Choroid plexus epithelial cell (primary cell): ENCODE measurements at regions not wholly inside any gene's neighbourhood (a gene's known extent, or its start where the extent isn't known, plus 50 kb on each side); places are given as distances from the start of the nearest gene placed in this dataset.

Source experiments
- DNase-seq: peaks from one replicate; pipeline ENCODE4 v3.0.0-alpha.2; 2010; ENCODE audit warnings: low read depth
- H3K4me3 ChIP-seq: 2 replicates; pipeline ENCODE4 v1.5.1; 2011; ENCODE audit warnings: low read depth, mild to moderate bottlenecking, control low read depth, low read length, moderate library complexity
- CTCF ChIP-seq: conservative IDR thresholded peaks from 2 replicates; pipeline ENCODE4 v1.5.1; 2011; ENCODE audit warnings: low read depth, mild to moderate bottlenecking, control low read depth, inconsistent platforms, low read length, moderate library complexity

DNA sequence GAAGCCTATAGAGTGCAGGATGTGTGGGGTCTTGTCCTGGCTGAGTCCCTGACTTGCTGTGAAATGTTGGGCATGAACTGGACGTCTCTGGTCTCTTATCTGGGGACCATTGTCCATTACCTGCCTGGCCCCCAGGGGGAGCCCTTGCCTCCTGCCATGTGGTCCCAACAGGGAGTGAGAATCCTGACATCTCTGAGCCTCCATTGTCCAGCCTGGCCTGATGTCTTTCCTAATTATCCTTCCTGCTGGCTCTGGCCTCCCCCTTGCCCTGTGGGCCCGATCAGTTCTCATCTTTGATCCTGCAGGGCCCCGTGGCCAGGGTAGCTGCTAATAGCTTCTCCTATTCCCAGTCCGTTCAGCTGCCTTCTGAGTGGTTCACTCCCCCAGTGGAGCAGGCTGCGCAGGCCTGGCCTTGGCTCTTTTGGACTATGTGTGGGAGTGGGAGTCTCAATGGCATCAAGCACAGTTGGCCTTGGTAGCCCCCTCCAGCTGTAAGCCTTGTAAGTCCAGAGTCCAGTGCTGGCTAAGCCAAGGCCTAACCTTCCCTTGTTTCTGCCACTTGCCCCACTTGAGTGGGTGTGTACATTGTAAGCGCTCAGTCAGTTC lies 77.9 kb upstream of the RALY start:
- peak; percentile 66 for TF ChIP-seq CTCF
- no peak overlapping the region for H3K4me3 ChIP-seq
- DNase-seq, result no peak

DNA sequence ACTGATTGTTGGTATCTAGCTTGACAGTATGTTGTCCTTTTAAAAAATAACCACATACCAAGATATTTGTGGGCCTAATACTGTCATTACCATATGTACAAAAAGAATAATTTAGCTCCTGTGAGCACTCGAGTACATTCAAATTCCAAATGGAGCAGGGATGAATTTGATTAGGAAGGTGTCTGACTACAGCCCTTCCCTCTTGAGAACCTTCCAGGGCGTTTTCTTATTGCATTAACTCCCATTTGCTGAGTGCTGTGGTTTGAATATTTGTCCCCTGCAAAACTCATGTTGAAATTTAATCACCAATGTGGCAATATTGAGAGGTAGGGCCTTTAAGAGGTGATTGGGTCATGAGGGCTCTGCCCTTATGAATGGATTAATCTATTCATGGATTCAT lies 76.9 kb upstream of the RALY start:
- DNase-seq, result no peak
- TF ChIP-seq CTCF, result no peak
- H3K4me3 ChIP-seq, result no peak overlapping the region

GRCh38 chr20:33917831-33918525 lies 75.7 kb upstream of the RALY start:
- DNase-seq, result no peak
- H3K4me3 ChIP-seq, result no peak overlapping the region
- no peak for TF ChIP-seq CTCF

- no peak for DNase-seq
- H3K4me3 ChIP-seq, result no peak overlapping the region
- TF ChIP-seq CTCF, result no peak
These were observed 75.0 kb upstream of the RALY start for GRCh38 chr20:33918662-33919061.

- TF ChIP-seq CTCF, result no peak
- no peak for DNase-seq
- no peak overlapping the region for H3K4me3 ChIP-seq
These were observed 74.1 kb upstream of the RALY start for GRCh38 chr20:33919653-33920052.

DNA sequence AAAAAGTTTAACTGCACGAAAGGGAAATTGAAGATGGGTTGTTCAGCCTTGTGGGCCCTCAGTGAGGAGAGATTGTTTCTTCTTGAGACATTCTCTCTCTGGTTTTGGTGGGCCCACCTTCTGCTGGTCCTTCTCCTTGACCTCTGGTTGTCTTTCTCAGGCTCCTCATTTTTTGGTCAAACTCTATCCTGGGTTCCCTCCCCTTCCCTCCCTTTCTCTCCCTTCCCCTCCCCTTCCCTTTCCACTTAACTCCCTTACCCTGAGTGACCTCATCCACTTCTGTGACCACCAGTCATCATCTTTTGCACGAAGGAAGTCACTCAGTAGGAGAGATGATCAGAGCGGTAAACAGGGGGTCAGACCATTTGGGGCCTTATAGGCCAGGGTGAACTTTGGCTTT lies 71.5 kb upstream of the RALY start:
- DNase-seq, result no peak
- H3K4me3 ChIP-seq, result no peak overlapping the region
- TF ChIP-seq CTCF, result no peak

DNA sequence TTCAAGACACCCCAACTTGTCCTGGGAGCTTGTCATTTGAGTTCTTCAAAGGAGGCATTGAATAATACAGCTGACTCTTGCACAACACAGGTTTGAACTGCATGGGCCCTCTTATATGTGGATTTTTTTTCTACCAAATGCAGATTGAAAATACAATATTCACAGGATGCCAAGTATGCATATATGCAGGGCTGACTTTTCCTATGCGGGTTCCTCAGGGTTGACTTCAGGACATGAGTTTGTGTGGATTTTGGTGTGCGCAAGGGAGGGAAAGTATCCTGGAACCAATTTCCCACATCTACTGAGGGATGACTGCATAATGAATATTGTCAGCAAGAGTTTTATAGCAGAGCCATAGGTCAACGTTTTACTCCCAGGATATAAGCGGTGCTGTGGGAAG lies 70.0 kb upstream of the RALY start:
- TF ChIP-seq CTCF, result no peak
- DNase-seq, result no peak

More for the DNA sequence above, 70.0 kb upstream of the RALY start:
- no peak overlapping the region for H3K4me3 ChIP-seq
